HL-60 (cell line): ENCODE measurements at regions not wholly inside any gene's neighbourhood (a gene's known extent, or its start where the extent isn't known, plus 50 kb on each side); places are given as distances from the start of the nearest gene placed in this dataset.

Experiments
- DNase-seq, 2 experiments: peaks; one replicate each; pipeline ENCODE4 v3.0.0-alpha.2; 2010 to 2020; ENCODE audit warnings: low read depth in 1 of 2, low spot score in 1 of 2
- H3K27ac ChIP-seq: fragments of 250-450 bp; sonication (Bioruptor Pico); replicated peaks from 2 replicates; pipeline ENCODE4 v1.5.1; 2020; ENCODE audit warnings: mild to moderate bottlenecking, moderate library complexity
- H3K27me3 ChIP-seq: fragments of 250-450 bp; sonication (Bioruptor Pico); 2 replicates; pipeline ENCODE4 v1.5.1; 2021; ENCODE audit warnings: mild to moderate bottlenecking, moderate library complexity; ENCODE audit not compliant: insufficient read depth, poor library complexity, severe bottlenecking
- H3K4me3 ChIP-seq: replicated peaks from 2 replicates; pipeline ENCODE4 v1.5.1; 2011; ENCODE audit warnings: mild to moderate bottlenecking, control low read depth, low read length; ENCODE audit not compliant: insufficient read depth
- CTCF ChIP-seq: IDR thresholded peaks from one replicate; pipeline ENCODE4 v1.5.1; 2011; ENCODE audit warnings: low read length, control low read depth, inconsistent platforms; ENCODE audit not compliant: insufficient read depth
- GABPA ChIP-seq: IDR thresholded peaks from 2 replicates; pipeline ENCODE4 v1.6.1; 2012; ENCODE audit warnings: low read depth
- POLR2AphosphoS5 ChIP-seq: IDR thresholded peaks from 2 replicates; pipeline ENCODE4 v1.6.1; 2012; ENCODE audit warnings: low read depth
- REST ChIP-seq: IDR thresholded peaks from 2 replicates; pipeline ENCODE4 v1.6.1; 2012; ENCODE audit warnings: low read depth; ENCODE audit not compliant: insufficient replicate concordance
- SPI1 ChIP-seq: IDR thresholded peaks from 2 replicates; pipeline ENCODE4 v1.6.1; 2012; ENCODE audit warnings: low read depth, mild to moderate bottlenecking, borderline replicate concordance

- H3K27me3 ChIP-seq = no peaks in the 10 kb centered on the region
- no peak overlapping the region for H3K27ac ChIP-seq
- no peak for TF ChIP-seq SPI1
- TF ChIP-seq CTCF = no peak
- no peak for TF ChIP-seq REST
- TF ChIP-seq POLR2AphosphoS5 = no peak
- no peak for TF ChIP-seq GABPA
- DNase-seq = no peak
- no peak overlapping the region for H3K4me3 ChIP-seq
Measured at GRCh38 chr2:196468394-196468793, 171.1 kb upstream of the CCDC150 start.

GRCh38 chr2:196473617-196474016, 165.9 kb upstream of the CCDC150 start:
- Histone ChIP-seq H3K27ac (no peak overlapping the region), H3K4me3 (no peak overlapping the region), H3K27me3 (no peaks in the 10 kb centered on the region)
- no peak for DNase-seq
- TF ChIP-seq SPI1 (no peak), CTCF (no peak), REST (no peak), POLR2AphosphoS5 (no peak), GABPA (no peak)

- no peak overlapping the region for H3K4me3 ChIP-seq
- H3K27ac ChIP-seq = no peak overlapping the region
- DNase-seq = no peak
- no peak for TF ChIP-seq SPI1
- TF ChIP-seq GABPA = no peak
- TF ChIP-seq CTCF = no peak
- TF ChIP-seq REST = no peak
- no peak for TF ChIP-seq POLR2AphosphoS5
- H3K27me3 ChIP-seq = no peaks in the 10 kb centered on the region
Measured at GRCh38 chr2:196475611-196476010, 163.9 kb upstream of the CCDC150 start.
